NCI-H526 treated with DMSO at 0.1 percent for 48 hours (cell line): ENCODE measurements at regions not wholly inside any gene's neighbourhood (a gene's known extent, or its start where the extent isn't known, plus 50 kb on each side); places are given as distances from the start of the nearest gene placed in this dataset.
A peak's percentile ranks its signal among the peaks of the same experiment; 100 is the strongest.
"Not testable (repeated sequence)": the region's sequence is repeated elsewhere in the genome, so short reads cannot be mapped to it uniquely, and the experiment has no call there.

Source experiments
- DNase-seq: peaks from one replicate; lab custom pipeline; 2025; lab: John Stamatoyannopoulos, UW

DNA sequence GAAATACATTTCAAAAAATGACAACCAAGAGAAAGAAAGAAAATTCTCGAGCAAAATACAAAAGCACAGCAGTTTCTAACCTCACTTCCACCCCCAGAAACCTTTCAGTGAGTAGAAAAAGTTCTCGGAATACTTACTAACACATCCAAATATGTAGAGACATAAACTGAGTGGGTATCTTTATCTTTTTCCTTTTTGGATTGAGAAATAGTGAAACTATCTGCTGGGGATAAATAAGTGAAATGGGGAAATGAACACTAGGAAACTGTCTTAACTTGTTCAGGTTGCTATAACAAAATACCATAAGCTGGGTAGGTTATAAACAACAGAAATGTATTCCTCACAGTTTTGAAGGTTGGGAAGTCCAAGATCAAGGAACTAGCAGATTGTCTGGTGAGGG, 72.0 kb downstream of the VCAM1 start:
- DNase-seq: no peak

DNA sequence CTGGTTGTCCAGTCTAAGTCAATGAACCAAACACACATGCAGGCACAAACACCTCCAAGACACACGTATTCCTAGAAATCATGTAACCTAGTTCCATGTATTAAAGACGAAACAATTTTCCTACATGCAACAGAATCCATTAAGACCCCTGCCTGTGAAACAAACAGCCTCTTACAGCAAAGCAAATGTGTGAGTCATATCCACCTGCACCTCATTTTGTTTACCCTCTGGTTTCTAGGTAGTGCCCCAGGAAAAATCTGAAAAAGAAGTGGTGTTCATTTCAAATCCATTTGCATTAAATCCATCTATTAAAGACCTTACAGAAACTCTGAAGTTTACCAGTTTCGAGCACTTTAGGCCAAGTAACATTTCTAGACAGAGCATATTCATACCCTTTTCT, 74.1 kb downstream of the VCAM1 start:
- DNase-seq: no peak

- no peak for DNase-seq
Observed at GRCh38 chr1:100794748-100795645, 75.5 kb downstream of the VCAM1 start.

- no peak for DNase-seq
Observed at GRCh38 chr1:100795646-100795985, 76.1 kb downstream of the VCAM1 start.

- DNase-seq: no peak
Observed at GRCh38 chr1:100796046-100796445, 76.5 kb downstream of the VCAM1 start.

- DNase-seq: peak; percentile 14
Observed at GRCh38 chr1:100799548-100799947, 80.0 kb downstream of the VCAM1 start.

DNA sequence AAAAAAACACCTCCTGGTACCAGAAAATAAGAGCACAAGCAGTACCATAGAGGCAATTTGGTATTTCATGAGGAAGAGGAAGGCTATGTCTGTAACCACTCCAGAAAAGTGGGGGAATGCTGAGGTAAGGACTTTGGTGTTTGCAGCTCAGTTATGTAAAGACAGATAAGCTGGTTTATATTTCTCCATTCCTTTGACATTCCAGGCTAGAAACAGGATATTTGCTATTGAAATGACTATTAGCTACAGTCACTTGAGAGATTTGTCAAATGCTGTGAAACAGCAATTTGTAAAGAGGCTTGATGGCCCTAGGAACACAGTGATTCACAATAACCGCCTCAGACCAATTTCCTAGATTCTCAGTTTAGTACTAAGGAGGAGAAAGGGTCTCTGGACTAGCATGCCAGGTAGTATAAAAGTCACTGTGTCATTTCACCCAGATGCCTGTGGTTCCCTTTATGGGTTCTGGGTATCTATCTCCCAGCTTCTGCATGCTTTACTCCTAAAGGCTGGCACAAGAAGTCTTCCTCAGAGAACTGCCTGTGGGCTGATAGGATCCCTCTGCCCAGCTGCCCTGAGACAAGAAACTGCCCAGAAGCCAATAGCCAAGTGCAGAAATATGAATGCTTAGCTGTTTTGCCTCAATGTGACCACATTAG, 80.5 kb downstream of the VCAM1 start:
- DNase-seq: no peak

DNA sequence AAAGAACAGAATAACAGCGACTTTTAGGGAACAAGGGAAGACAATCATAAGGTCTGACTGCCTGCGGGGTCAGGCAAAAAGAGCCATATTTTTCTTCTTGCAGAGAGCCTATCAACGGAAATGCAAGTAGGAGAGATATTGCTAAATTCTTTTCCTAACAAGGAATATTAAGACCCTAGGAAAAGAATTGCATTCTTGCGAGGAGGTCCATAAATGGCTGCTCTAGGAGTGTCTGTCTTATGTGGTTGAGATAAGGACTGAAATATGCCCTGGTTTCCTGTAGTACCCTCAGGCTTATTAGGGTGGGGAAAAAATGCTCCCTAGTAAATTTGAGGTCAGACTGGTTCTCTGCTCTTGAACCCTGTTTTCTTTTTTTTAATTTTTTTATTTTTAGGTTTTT, 81.7 kb downstream of the VCAM1 start:
- DNase-seq: not testable (repeated sequence)

DNA sequence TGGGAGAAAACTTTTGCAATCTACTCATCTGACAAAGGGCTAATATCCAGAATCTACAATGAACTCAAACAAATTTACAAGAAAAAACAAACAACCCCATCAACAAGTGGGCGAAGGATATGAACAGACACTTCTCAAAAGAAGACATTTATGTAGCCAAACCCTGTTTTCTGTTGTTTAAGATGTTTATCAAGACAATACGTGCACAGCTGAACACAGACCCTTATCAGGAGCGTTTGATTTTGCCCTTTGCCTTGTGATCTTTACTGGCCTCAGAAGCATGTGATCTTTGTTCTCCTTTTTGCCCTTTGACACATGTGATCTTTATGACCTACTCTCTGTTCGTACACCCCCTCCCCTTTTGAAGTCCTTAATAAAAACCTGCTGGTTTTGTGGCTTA, 83.7 kb downstream of the VCAM1 start:
- not testable (repeated sequence) for DNase-seq

GRCh38 chr1:100806601-100807000, 87.1 kb downstream of the VCAM1 start:
- DNase-seq: no peak

DNA sequence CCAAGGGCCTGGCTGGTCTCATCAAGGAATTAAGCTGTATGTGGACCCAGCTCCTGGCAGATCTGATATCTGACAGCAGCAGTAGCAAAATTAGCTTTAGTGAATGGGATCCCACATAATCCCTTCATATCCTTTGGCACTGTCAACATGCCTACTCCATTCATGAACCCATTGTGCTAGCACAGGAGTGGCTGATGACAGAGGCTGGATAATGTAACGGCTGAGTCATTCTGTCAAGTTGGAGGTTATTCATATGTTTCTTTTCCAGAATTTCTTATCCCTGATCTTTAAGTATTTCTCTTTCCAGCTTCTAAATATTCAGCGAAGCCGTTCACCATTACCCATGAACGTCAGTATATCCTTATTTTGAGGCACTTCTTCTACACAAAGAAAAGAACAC, 84.3 kb downstream of the EXTL2 start:
- DNase-seq: no peak

DNA sequence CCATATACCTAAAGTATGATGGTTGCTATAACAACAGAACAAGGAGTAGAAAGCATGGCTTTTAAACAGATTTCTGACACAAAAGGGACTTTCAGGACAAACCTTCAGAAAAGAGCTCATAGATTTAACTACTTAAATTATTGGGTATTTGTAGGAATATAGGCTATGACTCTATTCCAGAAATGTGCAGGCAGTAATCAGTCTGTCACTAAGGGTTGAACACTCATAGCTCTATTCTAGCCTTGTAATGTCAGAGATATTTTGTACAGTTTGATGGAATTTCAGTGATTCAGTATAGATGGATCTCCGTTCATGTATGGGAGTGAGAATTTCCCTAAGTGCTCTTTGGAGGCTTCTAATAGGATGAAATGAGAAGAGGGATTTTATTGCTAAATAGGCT, 82.8 kb downstream of the EXTL2 start:
- DNase-seq: no peak

- not testable (repeated sequence) for DNase-seq
Observed at GRCh38 chr1:100814938-100815337, 79.7 kb downstream of the EXTL2 start.

DNA sequence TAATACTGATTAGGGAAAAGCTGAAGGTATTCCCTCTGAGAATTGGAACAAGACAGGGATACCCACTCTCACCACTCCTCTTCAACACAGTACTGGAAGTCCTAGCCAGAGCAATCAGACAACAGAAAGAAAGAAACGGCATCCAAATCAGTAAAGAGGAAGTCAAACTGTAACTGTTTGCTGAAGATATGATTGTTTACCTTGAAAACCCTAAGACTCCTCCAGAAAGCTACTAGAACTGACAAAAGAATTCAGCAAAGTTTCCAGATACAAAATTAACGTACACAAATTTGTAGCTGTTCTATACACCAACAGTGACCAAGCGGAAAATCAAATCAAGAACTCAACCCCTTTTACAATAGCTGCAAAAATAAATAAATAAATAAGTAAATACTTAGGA, 78.6 kb downstream of the EXTL2 start:
- DNase-seq: no peak

GRCh38 chr1:100820195-100820594, 74.4 kb downstream of the EXTL2 start:
- DNase-seq: not testable (repeated sequence)

- not testable (repeated sequence) for DNase-seq
Observed at GRCh38 chr1:100821919-100822318, 72.7 kb downstream of the EXTL2 start.
